GM23338 (cell line): ENCODE measurements at regions not wholly inside any gene's neighbourhood (a gene's known extent, or its start where the extent isn't known, plus 50 kb on each side); places are given as distances from the start of the nearest gene placed in this dataset.

Experiments
- ATAC-seq: fragments of 200-7000 bp; cut with Tn5 transposase; 3 replicates; pipeline ENCODE4 v1.9.1; 2020
- DNase-seq: peaks from one replicate; pipeline ENCODE4 v3.0.0-alpha.2; 2015; ENCODE audit warnings: low spot score
- H2AFZ ChIP-seq: fragments of 200-600 bp; sonication (generic); 2 replicates; pipeline ENCODE4 v1.8.0; 2016; ENCODE audit warnings: antibody characterized with exemption, mild to moderate bottlenecking, moderate library complexity
- H3F3A ChIP-seq: fragments of 200-600 bp; sonication (generic); replicated peaks from 2 replicates; pipeline ENCODE4 v1.8.0; 2017; ENCODE audit warnings: antibody characterized with exemption, mixed run types, low read depth
- H3K27ac ChIP-seq: fragments of 200-600 bp; sonication (generic); 2 replicates; pipeline ENCODE4 v1.6.1; 2016; ENCODE audit warnings: low read depth
- H3K27me3 ChIP-seq: fragments of 200-600 bp; sonication (generic); 2 replicates; pipeline ENCODE4 v1.8.0; 2016; ENCODE audit warnings: mild to moderate bottlenecking, mixed run types, moderate library complexity; ENCODE audit not compliant: insufficient read depth
- H3K36me3 ChIP-seq: fragments of 200-600 bp; sonication (generic); 2 replicates; pipeline ENCODE4 v1.8.0; 2016; ENCODE audit warnings: mild to moderate bottlenecking; ENCODE audit not compliant: insufficient read depth
- H3K4me1 ChIP-seq: fragments of 200-600 bp; sonication (generic); 2 replicates; pipeline ENCODE4 v1.8.0; 2016; ENCODE audit warnings: mild to moderate bottlenecking, moderate library complexity; ENCODE audit not compliant: insufficient read depth
- H3K4me2 ChIP-seq: fragments of 200-600 bp; sonication (generic); 2 replicates; pipeline ENCODE4 v1.7.1; 2017; ENCODE audit warnings: mixed run types
- H3K4me3 ChIP-seq: fragments of 200-600 bp; sonication (generic); 2 replicates; pipeline ENCODE4 v1.6.1; 2016; ENCODE audit warnings: mixed run types
- H3K79me2 ChIP-seq: fragments of 200-600 bp; sonication (generic); replicated peaks from 2 replicates; pipeline ENCODE4 v1.8.0; 2017; ENCODE audit warnings: mild to moderate bottlenecking; ENCODE audit not compliant: insufficient read depth
- H3K9me2 ChIP-seq: fragments of 200-600 bp; sonication (generic); 2 replicates; pipeline ENCODE4 v1.8.0; 2017; ENCODE audit not compliant: insufficient read depth
- H4K20me1 ChIP-seq: fragments of 200-600 bp; sonication (generic); replicated peaks from 2 replicates; pipeline ENCODE4 v1.8.0; 2017; ENCODE audit warnings: mild to moderate bottlenecking; ENCODE audit not compliant: insufficient read depth
- H3K27ac Mint-ChIP-seq: 2 replicates; pipeline ENCODE4 v1.8.0; 2020; ENCODE audit warnings: inconsistent platforms, mild to moderate bottlenecking, moderate library complexity, mixed read lengths
- H3K27me3 Mint-ChIP-seq: 3 replicates; pipeline ENCODE4 v1.8.0; 2022; ENCODE audit warnings: low read depth, mild to moderate bottlenecking, moderate library complexity, mixed read lengths, inconsistent platforms; ENCODE audit not compliant: insufficient read depth, poor library complexity
- H3K36me3 Mint-ChIP-seq: 3 replicates; pipeline ENCODE4 v1.8.0; 2021; ENCODE audit warnings: low read depth, mild to moderate bottlenecking, inconsistent platforms, moderate library complexity, mixed read lengths
- H3K4me1 Mint-ChIP-seq: 3 replicates; pipeline ENCODE4 v1.8.0; 2020; ENCODE audit warnings: mild to moderate bottlenecking, inconsistent platforms, mixed read lengths
- H3K4me3 Mint-ChIP-seq: 3 replicates; pipeline ENCODE4 v1.8.0; 2021; ENCODE audit warnings: moderate library complexity, mild to moderate bottlenecking, inconsistent platforms, mixed read lengths
- H3K9me3 Mint-ChIP-seq: 3 replicates; pipeline ENCODE4 v1.8.0; 2020; ENCODE audit warnings: moderate library complexity, mild to moderate bottlenecking, inconsistent platforms, mixed read lengths
- ETS1 ChIP-seq: IDR thresholded peaks from 2 replicates; pipeline ENCODE4 v1.6.1; 2016; ENCODE audit warnings: antibody characterized with exemption
- EZH2 ChIP-seq: fragments of 200-600 bp; sonication (generic); IDR thresholded peaks from one replicate; pipeline ENCODE4 v1.8.0; 2017; ENCODE audit warnings: antibody characterized with exemption, mild to moderate bottlenecking, low read depth; ENCODE audit not compliant: unreplicated experiment
- EZH2phosphoT487 ChIP-seq: fragments of 200-600 bp; sonication (generic); IDR thresholded peaks from one replicate; pipeline ENCODE4 v1.8.1; 2018; ENCODE audit warnings: antibody characterized with exemption; ENCODE audit not compliant: unreplicated experiment
- JUNB ChIP-seq: IDR thresholded peaks from one replicate; pipeline ENCODE4 v1.6.1; 2016; ENCODE audit warnings: antibody characterized with exemption; ENCODE audit not compliant: unreplicated experiment
- POLR2AphosphoS5 ChIP-seq: IDR thresholded peaks from 2 replicates; pipeline ENCODE4 v1.6.1; 2016; ENCODE audit warnings: antibody characterized with exemption, low read depth
- STAT1 ChIP-seq: IDR thresholded peaks from one replicate; pipeline ENCODE4 v1.6.1; 2016; ENCODE audit warnings: antibody characterized with exemption; ENCODE audit not compliant: unreplicated experiment
- ZNF114 ChIP-seq: fragments of 250-450 bp; sonication (Bioruptor Pico); IDR thresholded peaks from 2 replicates; pipeline ENCODE4 v1.5.0; 2020; ENCODE audit warnings: mild to moderate bottlenecking, moderate library complexity
- ZNF462 ChIP-seq: fragments of 250-450 bp; sonication (Bioruptor Pico); IDR thresholded peaks from 2 replicates; pipeline ENCODE4 v1.5.0; 2020; ENCODE audit warnings: mild to moderate bottlenecking, moderate library complexity

- ATAC-seq: no peak
- no peaks in the 10 kb centered on the region for H3K79me2 ChIP-seq
- no peak overlapping the region for H3K27ac ChIP-seq
- Mint-ChIP-seq H3K9me3 (no peaks in the 10 kb centered on the region), H3K36me3 (no peaks in the 10 kb centered on the region), H3K27me3 (peaks cover 2% of the 10 kb centered on the region), H3K4me3 (no peak overlapping the region), H3K27ac (no peak overlapping the region), H3K4me1 (no peaks in the 10 kb centered on the region)
- no peak overlapping the region for H2AFZ ChIP-seq
- no peaks in the 10 kb centered on the region for H3K36me3 ChIP-seq
- H3F3A ChIP-seq: no peaks in the 10 kb centered on the region
- H3K4me3 ChIP-seq: no peak overlapping the region
- DNase-seq: no peak
- no peak overlapping the region for H3K4me2 ChIP-seq
- H3K9me2 ChIP-seq: no peaks in the 10 kb centered on the region
- no peaks in the 10 kb centered on the region for H4K20me1 ChIP-seq
- H3K27me3 ChIP-seq: no peaks in the 10 kb centered on the region
- no peak for TF ChIP-seq EZH2phosphoT487
- TF ChIP-seq ETS1: no peak
- no peak for TF ChIP-seq STAT1
- TF ChIP-seq POLR2AphosphoS5: no peak
- no peak for TF ChIP-seq EZH2
- TF ChIP-seq JUNB: no peak
- no peak for TF ChIP-seq ZNF462
- no peak for TF ChIP-seq ZNF114 (CRISPR knock-in tag)
- H3K4me1 ChIP-seq: no peaks in the 10 kb centered on the region
Observed at GRCh38 chr12:78719721-78720120, 144.9 kb upstream of the SYT1 start.
